Activated CD8-positive, alpha-beta T cell treated with anti-CD3 and anti-CD28 coated beads for 36 hours (primary cell): ENCODE measurements at regions not wholly inside any gene's neighbourhood (a gene's known extent, or its start where the extent isn't known, plus 50 kb on each side); places are given as distances from the start of the nearest gene placed in this dataset.
A peak's percentile ranks its signal among the peaks of the same experiment; 100 is the strongest.

Experiments used
- ATAC-seq: fragments of 200-7000 bp; cut with Tn5 transposase; one replicate; pipeline ENCODE4 v1.10.0; 2021; ENCODE audit warnings: mild to moderate bottlenecking, moderate library complexity
- CTCF ChIA-PET: fragments of 350-600 bp; sonication (Branson Sonifier 250); formaldehyde crosslinking; loops from one replicate; lab custom pipeline; 2021; ENCODE audit warnings: antibody characterized with exemption; lab: Charles Lee
- POLR2A ChIA-PET: fragments of 350-600 bp; sonication (Branson Sonifier 250); formaldehyde crosslinking; loops from one replicate; lab custom pipeline; 2021; ENCODE audit warnings: antibody characterized with exemption; lab: Charles Lee
- DNase-seq: peaks from one replicate; pipeline ENCODE4 v3.0.0-alpha.2; 2020
- H3K27ac Mint-ChIP-seq: one replicate; pipeline ENCODE4 v1.8.0; 2021; ENCODE audit warnings: mild to moderate bottlenecking, mixed read lengths
- H3K27me3 Mint-ChIP-seq: one replicate; pipeline ENCODE4 v1.8.0; 2021; ENCODE audit warnings: mixed read lengths
- H3K36me3 Mint-ChIP-seq: one replicate; pipeline ENCODE4 v1.8.0; 2021; ENCODE audit warnings: low read depth, mixed read lengths
- H3K4me1 Mint-ChIP-seq: one replicate; pipeline ENCODE4 v1.8.0; 2021; ENCODE audit warnings: low read depth, mixed read lengths
- H3K4me3 Mint-ChIP-seq: one replicate; pipeline ENCODE4 v1.8.0; 2021; ENCODE audit warnings: mild to moderate bottlenecking, moderate library complexity, mixed read lengths
- H3K9me3 Mint-ChIP-seq: one replicate; pipeline ENCODE4 v1.8.0; 2021; ENCODE audit warnings: mixed read lengths
- intact Hi-C: fragments of 100-400 bp; cut with micrococcal nuclease; formaldehyde crosslinking; loops from one replicate; pipeline ENCODE4 v1.10.0; 2022
- TF ChIP-seq, protein P1 (sequence below): fragments of 200-600 bp; IDR thresholded peaks from one replicate; pipeline ENCODE4 v1.8.0; 2022; ENCODE audit warnings: antibody characterized with exemption, mild to moderate bottlenecking

DNA sequence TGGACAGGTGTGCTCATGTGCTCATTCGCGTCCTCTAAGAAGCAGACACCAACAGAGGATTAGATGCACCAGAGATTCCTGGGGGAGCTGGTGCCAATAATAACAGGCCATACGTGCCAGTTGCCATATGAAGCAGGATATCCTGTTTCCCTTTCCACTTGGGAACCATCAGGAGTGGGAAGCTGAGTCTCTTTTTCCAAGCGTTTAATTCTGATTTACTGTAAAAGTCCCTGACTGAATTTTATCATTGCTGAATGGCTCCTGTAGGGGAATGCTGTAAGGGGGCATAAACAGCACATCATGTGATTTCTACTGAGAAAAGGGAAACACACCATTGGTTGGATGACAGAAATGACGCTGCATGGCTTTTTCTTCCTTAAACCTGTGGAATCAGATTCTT lies 113.3 kb downstream of the IRF8 start:
- no peak overlapping the region for H3K27ac Mint-ChIP-seq
- peaks cover 5% of the 10 kb centered on the region for H3K27me3 Mint-ChIP-seq
- intact Hi-C loops, result no loop called here
- no peak overlapping the region for H3K4me3 Mint-ChIP-seq
- peaks cover 3% of the 10 kb centered on the region for H3K36me3 Mint-ChIP-seq
- H3K4me1 Mint-ChIP-seq, result peaks cover 45% of the 10 kb centered on the region
- ChIA-PET POLR2A (interaction anchor here (1.1 to 1.4 kb wide), 3 partner anchors 11 to 198 kb away, joined by 3 to 4 read pairs (median 4); no protein-coding TSS in a partner anchor), CTCF (interaction anchor here (1.2 to 8.7 kb wide), 2 partner anchors 95 to 191 kb away, joined by 4 to 180 read pairs; no protein-coding TSS in a partner anchor)
- no peak for DNase-seq
- H3K9me3 Mint-ChIP-seq, result peaks cover 9% of the 10 kb centered on the region
- no peak for ATAC-seq
- TF ChIP-seq, protein P1, sequence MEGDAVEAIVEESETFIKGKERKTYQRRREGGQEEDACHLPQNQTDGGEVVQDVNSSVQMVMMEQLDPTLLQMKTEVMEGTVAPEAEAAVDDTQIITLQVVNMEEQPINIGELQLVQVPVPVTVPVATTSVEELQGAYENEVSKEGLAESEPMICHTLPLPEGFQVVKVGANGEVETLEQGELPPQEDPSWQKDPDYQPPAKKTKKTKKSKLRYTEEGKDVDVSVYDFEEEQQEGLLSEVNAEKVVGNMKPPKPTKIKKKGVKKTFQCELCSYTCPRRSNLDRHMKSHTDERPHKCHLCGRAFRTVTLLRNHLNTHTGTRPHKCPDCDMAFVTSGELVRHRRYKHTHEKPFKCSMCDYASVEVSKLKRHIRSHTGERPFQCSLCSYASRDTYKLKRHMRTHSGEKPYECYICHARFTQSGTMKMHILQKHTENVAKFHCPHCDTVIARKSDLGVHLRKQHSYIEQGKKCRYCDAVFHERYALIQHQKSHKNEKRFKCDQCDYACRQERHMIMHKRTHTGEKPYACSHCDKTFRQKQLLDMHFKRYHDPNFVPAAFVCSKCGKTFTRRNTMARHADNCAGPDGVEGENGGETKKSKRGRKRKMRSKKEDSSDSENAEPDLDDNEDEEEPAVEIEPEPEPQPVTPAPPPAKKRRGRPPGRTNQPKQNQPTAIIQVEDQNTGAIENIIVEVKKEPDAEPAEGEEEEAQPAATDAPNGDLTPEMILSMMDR, result no peak

DNA sequence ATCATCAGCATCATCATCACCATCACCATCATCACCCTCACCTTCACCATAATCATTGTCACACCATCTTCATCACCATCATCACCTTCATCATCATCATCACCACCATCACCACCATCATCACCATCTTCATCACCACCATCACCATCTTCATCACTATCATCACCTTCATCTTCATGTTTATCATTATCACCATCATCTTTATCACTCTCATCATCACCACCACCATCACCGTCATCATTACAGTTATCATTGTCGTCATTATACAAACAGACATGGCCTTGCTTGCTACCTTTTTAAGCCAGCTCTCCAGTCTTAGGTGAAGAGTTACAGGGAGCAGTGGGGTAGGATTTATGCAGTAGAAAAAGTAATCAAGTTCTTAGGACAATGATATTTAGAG lies 114.9 kb downstream of the IRF8 start:
- Mint-ChIP-seq H3K9me3 (peaks cover 9% of the 10 kb centered on the region), H3K36me3 (peaks cover 3% of the 10 kb centered on the region), H3K27me3 (peaks cover 17% of the 10 kb centered on the region), H3K4me1 (peaks cover 31% of the 10 kb centered on the region), H3K4me3 (no peak overlapping the region), H3K27ac (no peak overlapping the region)
- intact Hi-C loops, result no loop called here
- ChIA-PET CTCF (interaction anchor here (1.1 to 8.7 kb wide), 3 partner anchors 26 to 193 kb away, joined by 3 to 180 read pairs (median 33); no protein-coding TSS in a partner anchor), POLR2A (interaction anchor here (1.0 to 1.1 kb wide), 2 partner anchors 94 to 112 kb away, joined by 3 to 4 read pairs; no protein-coding TSS in a partner anchor)
- TF ChIP-seq, protein P1, result no peak
- no peak for DNase-seq
- no peak for ATAC-seq

DNA sequence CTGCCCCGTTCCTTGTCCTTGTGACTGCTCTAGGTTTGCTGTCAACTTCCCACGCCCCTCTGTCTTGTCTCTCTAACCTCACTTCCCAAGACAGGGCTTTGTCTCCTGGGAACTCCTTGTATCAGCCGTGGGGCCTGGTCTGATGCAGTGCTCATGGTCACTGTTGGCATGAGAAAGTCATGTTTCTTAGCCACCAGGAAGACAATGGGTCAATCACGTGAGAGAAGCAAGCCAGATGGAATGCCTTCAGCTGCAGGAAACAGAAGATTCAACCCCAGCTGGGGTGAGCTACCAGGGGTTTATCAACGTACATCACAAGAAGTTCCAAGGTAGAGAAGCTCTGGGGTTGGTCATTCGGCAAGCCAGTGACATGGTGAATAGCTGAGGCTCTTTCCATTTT lies 116.6 kb downstream of the IRF8 start:
- intact Hi-C loops, result loop anchor here (1.0 kb wide), 1 partner anchor 194 kb away; no protein-coding TSS in a partner anchor
- peaks cover 3% of the 10 kb centered on the region for H3K36me3 Mint-ChIP-seq
- TF ChIP-seq, protein P1, result no peak
- H3K27ac Mint-ChIP-seq, result peak overlapping the region; percentile 20
- ATAC-seq, result no peak
- POLR2A ChIA-PET, result interaction anchor here (1.1 to 1.9 kb wide), 4 partner anchors 27 to 194 kb away, joined by 3 to 7 read pairs (median 5); no protein-coding TSS in a partner anchor
- peaks cover 21% of the 10 kb centered on the region for H3K9me3 Mint-ChIP-seq
- H3K27me3 Mint-ChIP-seq, result peaks cover 32% of the 10 kb centered on the region
- H3K4me3 Mint-ChIP-seq, result no peak overlapping the region
- H3K4me1 Mint-ChIP-seq, result peaks cover 23% of the 10 kb centered on the region
- no peak for DNase-seq
- CTCF ChIA-PET, result interaction anchor here (0.7 to 8.7 kb wide), 22 partner anchors 9 to 218 kb away, joined by 3 to 180 read pairs (median 4); no protein-coding TSS in a partner anchor

DNA sequence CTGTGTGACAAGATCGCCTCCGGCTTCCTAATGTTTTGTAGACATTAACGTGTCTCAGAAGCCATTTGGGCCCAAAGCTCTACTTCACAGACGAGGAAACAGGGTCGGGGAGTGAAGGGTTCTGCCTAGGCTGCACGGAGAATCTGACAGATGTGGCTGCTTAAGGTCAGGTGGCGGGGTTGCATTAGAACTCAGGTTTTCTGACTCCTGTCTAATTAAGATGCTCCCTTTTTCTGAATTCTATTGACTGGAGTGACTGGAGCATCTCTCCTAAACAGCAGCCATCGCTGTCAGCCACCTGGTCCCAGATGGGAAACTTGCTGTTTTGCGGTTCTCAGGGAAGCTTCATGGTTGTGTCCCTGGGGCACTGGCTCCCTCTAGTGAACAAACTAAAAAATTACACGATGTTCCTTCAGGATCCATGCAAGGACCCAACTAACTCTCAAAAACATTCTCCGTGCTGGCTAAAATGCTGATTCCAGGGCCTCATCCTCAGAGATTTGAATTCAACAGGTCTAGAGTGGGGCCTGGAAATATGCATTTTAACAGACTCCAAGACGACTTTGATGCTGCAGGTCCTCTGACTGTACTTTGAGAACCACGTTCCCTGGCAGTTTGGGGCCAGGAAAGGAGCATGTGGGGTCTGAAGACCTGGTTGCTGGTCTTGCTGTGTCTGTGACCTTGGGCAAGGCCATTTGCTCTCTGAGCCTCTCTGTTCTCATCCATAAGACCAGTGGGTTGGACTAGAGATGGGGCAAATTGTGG lies 117.4 kb downstream of the IRF8 start:
- H3K4me3 Mint-ChIP-seq, result no peak overlapping the region
- DNase-seq (peak; percentile 27), ATAC-seq (peak; percentile 67)
- H3K27me3 Mint-ChIP-seq, result peaks cover 35% of the 10 kb centered on the region
- peaks cover 3% of the 10 kb centered on the region for H3K36me3 Mint-ChIP-seq
- TF ChIP-seq, protein P1, result peak; percentile 93
- H3K4me1 Mint-ChIP-seq, result peaks cover 23% of the 10 kb centered on the region
- no peak overlapping the region for H3K27ac Mint-ChIP-seq
- peaks cover 21% of the 10 kb centered on the region for H3K9me3 Mint-ChIP-seq
- CTCF ChIA-PET, result interaction anchor here (0.7 to 8.7 kb wide), 22 partner anchors 8 to 219 kb away, joined by 3 to 180 read pairs (median 4); no protein-coding TSS in a partner anchor
- POLR2A ChIA-PET, result interaction anchor here (1.0 to 1.9 kb wide), 6 partner anchors 27 to 195 kb away, joined by 3 to 7 read pairs (median 4); partner anchors contain the start of gene IRF8
- intact Hi-C loops, result loop anchor here (1.0 kb wide), 1 partner anchor 195 kb away; no protein-coding TSS in a partner anchor
